WTC11 (cell line): ENCODE measurements at regions not wholly inside any gene's neighbourhood (a gene's known extent, or its start where the extent isn't known, plus 50 kb on each side); places are given as distances from the start of the nearest gene placed in this dataset.

Experiments used
- ATAC-seq: fragments of 200-7000 bp; cut with Tn5 transposase; 2 replicates; pipeline ENCODE4 v1.10.0; 2021; ENCODE audit warnings: mild to moderate bottlenecking, moderate library complexity
- CTCF ChIA-PET: fragments of 300-600 bp; sonication (Branson Sonifier 250); formaldehyde crosslinking; loops from one replicate; lab custom pipeline; 2021; ENCODE audit warnings: antibody characterized with exemption; lab: Charles Lee
- POLR2A ChIA-PET: fragments of 350-600 bp; sonication (Branson Sonifier 250); formaldehyde crosslinking; loops from one replicate; lab custom pipeline; 2021; ENCODE audit warnings: antibody characterized with exemption; lab: Charles Lee
- DNase-seq: peaks from one replicate; pipeline ENCODE4 v3.0.0; 2021; ENCODE audit warnings: low spot score
- H3K27ac Mint-ChIP-seq: 2 replicates; pipeline ENCODE4 v1.8.0; 2021; ENCODE audit warnings: mixed read lengths
- H3K27me3 Mint-ChIP-seq: 2 replicates; pipeline ENCODE4 v1.8.0; 2021; ENCODE audit warnings: low read depth, mild to moderate bottlenecking, moderate library complexity, mixed read lengths
- H3K36me3 Mint-ChIP-seq: 2 replicates; pipeline ENCODE4 v1.8.0; 2021; ENCODE audit warnings: mixed read lengths
- H3K4me1 Mint-ChIP-seq: 2 replicates; pipeline ENCODE4 v1.8.0; 2022; ENCODE audit warnings: mixed read lengths
- H3K4me3 Mint-ChIP-seq: 2 replicates; pipeline ENCODE4 v1.8.0; 2021; ENCODE audit warnings: mild to moderate bottlenecking, moderate library complexity, mixed read lengths
- H3K9me3 Mint-ChIP-seq: 2 replicates; pipeline ENCODE4 v1.8.0; 2021; ENCODE audit warnings: mixed read lengths
- MXD4 ChIP-seq: fragments of 250-450 bp; sonication (Bioruptor Pico); IDR thresholded peaks from 2 replicates; pipeline ENCODE4 v1.8.0; 2021; ENCODE audit warnings: mild to moderate bottlenecking, moderate library complexity, borderline replicate concordance
- NFYB ChIP-seq: sonication (generic); formaldehyde crosslinking; conservative IDR thresholded peaks from 2 replicates; pipeline ENCODE4 v1.8.0; 2022; ENCODE audit warnings: low read depth, missing genetic modification reagents
- RELA ChIP-seq: sonication (generic); formaldehyde crosslinking; IDR thresholded peaks from 2 replicates; pipeline ENCODE4 v1.8.1; 2022; ENCODE audit warnings: missing genetic modification reagents, mild to moderate bottlenecking, borderline replicate concordance
- ZNF232 ChIP-seq: sonication (generic); formaldehyde crosslinking; IDR thresholded peaks from 2 replicates; pipeline ENCODE4 v1.8.0; 2022; ENCODE audit warnings: mild to moderate bottlenecking, missing genetic modification reagents
- TF ChIP-seq, protein P1 (sequence below): fragments of 250-450 bp; sonication (Bioruptor Pico); IDR thresholded peaks from 2 replicates; pipeline ENCODE4 v2.1.2; 2022; ENCODE audit warnings: mild to moderate bottlenecking, moderate library complexity
- TF ChIP-seq, protein P2 (sequence below): sonication (generic); formaldehyde crosslinking; IDR thresholded peaks from 2 replicates; pipeline ENCODE4 v1.8.1; 2022; ENCODE audit warnings: low read depth, mild to moderate bottlenecking, moderate library complexity, missing genetic modification reagents, borderline replicate concordance
- TF ChIP-seq, protein P3 (sequence below): sonication (generic); formaldehyde crosslinking; IDR thresholded peaks from 2 replicates; pipeline ENCODE4 v1.8.1; 2023; ENCODE audit warnings: mild to moderate bottlenecking, missing genetic modification reagents, borderline replicate concordance
- TF ChIP-seq, protein P4 (sequence below): sonication (generic); formaldehyde crosslinking; IDR thresholded peaks from 2 replicates; pipeline ENCODE4 v1.8.1; 2022; ENCODE audit warnings: mild to moderate bottlenecking, moderate library complexity, missing genetic modification reagents
- TF ChIP-seq, protein P5 (sequence below): sonication (generic); formaldehyde crosslinking; IDR thresholded peaks from 2 replicates; pipeline ENCODE4 v1.8.1; 2023; ENCODE audit warnings: mild to moderate bottlenecking, missing genetic modification reagents, moderate library complexity
- TF ChIP-seq, protein P6 (sequence below): sonication (generic); formaldehyde crosslinking; IDR thresholded peaks from 2 replicates; pipeline ENCODE4 v1.8.0; 2023; ENCODE audit warnings: missing genetic modification reagents, mild to moderate bottlenecking, borderline replicate concordance
- TF ChIP-seq, protein P7 (sequence below): sonication (generic); formaldehyde crosslinking; IDR thresholded peaks from 2 replicates; pipeline ENCODE4 v1.8.1; 2023; ENCODE audit warnings: mild to moderate bottlenecking, missing genetic modification reagents
- TF ChIP-seq, protein P8 (sequence below): sonication (generic); formaldehyde crosslinking; IDR thresholded peaks from 2 replicates; pipeline ENCODE4 v1.8.1; 2022; ENCODE audit warnings: missing genetic modification reagents, borderline replicate concordance
- TF ChIP-seq, protein P9 (sequence below): fragments of 250-450 bp; sonication (Bioruptor Pico); IDR thresholded peaks from 2 replicates; pipeline ENCODE4 v1.9.0; 2021; ENCODE audit warnings: mild to moderate bottlenecking

DNA sequence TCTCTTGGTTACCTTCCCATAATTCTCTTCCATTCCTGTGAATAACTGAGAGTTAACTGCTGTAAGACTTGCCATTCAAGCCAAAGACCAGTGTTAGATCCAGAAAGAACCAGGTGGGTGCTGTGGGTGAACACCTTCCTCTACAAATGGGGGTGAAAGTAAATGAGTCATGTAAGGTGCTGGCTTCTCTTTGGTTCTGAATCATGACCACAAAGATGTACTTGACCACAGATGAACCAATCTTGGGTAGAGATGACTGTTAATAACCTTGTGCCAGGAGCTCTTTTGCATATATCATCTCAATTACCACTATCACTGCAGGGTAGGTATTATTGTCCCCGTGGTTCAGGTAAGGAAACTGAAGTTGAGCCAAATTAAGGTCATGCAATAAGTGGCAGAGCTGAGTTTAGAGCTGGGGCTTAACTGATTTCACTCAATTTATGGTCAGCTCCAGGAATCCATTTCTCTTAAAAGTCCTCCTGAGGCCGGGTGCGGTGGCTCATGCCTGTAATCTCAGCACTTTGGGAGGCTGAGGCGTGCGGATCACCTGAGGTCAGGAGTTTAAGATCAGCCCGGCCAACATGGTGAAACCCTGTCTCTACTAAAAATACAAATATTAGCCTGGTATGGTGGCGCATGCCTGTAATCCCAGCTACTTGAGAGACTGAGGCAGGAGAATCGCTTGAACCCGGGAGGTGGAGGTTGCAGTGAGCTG lies 244.9 kb upstream of the CXCR4 start:
- TF ChIP-seq, protein P1, sequence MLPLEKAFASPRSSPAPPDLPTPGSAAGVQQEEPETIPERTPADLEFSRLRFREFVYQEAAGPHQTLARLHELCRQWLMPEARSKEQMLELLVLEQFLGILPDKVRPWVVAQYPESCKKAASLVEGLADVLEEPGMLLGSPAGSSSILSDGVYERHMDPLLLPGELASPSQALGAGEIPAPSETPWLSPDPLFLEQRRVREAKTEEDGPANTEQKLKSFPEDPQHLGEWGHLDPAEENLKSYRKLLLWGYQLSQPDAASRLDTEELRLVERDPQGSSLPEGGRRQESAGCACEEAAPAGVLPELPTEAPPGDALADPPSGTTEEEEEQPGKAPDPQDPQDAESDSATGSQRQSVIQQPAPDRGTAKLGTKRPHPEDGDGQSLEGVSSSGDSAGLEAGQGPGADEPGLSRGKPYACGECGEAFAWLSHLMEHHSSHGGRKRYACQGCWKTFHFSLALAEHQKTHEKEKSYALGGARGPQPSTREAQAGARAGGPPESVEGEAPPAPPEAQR (CRISPR knock-in tag) = no peak
- TF ChIP-seq, protein P2, sequence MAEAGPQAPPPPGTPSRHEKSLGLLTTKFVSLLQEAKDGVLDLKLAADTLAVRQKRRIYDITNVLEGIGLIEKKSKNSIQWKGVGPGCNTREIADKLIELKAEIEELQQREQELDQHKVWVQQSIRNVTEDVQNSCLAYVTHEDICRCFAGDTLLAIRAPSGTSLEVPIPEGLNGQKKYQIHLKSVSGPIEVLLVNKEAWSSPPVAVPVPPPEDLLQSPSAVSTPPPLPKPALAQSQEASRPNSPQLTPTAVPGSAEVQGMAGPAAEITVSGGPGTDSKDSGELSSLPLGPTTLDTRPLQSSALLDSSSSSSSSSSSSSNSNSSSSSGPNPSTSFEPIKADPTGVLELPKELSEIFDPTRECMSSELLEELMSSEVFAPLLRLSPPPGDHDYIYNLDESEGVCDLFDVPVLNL (CRISPR knock-in tag) = no peak
- H3K27me3 Mint-ChIP-seq = no peaks in the 10 kb centered on the region
- POLR2A ChIA-PET = no interaction called here
- H3K4me1 Mint-ChIP-seq = 0 out of 2 replicates have a peak, but pooled peaks cover 6% of the 10 kb centered on the region
- no peak overlapping the region for H3K27ac Mint-ChIP-seq
- DNase-seq = no peak
- CTCF ChIA-PET = no interaction called here
- peaks cover 7% of the 10 kb centered on the region for H3K9me3 Mint-ChIP-seq
- ATAC-seq = no peak
- no peak overlapping the region for H3K4me3 Mint-ChIP-seq
- H3K36me3 Mint-ChIP-seq = no peaks in the 10 kb centered on the region

DNA sequence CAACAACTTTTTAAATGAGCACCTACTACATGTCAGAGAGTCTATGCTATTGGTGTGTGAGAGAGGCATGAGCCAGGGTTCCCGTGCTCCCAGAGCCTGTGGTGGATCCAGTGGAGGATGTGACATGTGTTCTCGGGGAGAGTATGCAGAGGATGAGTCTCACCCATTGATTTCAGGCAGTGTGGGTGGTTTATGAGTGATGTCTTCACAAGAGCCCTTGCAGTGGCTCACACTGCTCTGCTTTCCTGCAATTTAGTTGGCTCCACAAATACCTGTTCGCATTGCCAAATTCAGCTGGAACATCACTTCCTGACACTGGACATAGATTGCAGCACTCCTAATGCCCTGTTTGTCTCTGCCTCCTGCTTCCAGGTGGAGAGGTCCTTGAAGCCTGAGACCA lies 243.6 kb upstream of the CXCR4 start:
- 0 out of 2 replicates have a peak, but pooled peaks cover 6% of the 10 kb centered on the region for H3K4me1 Mint-ChIP-seq

More for the DNA sequence above, 243.6 kb upstream of the CXCR4 start:
- no peak for DNase-seq
- H3K4me3 Mint-ChIP-seq = no peak overlapping the region
- H3K9me3 Mint-ChIP-seq = no peaks in the 10 kb centered on the region
- no peak for ATAC-seq
- POLR2A ChIA-PET = no interaction called here
- H3K36me3 Mint-ChIP-seq = no peaks in the 10 kb centered on the region
- CTCF ChIA-PET = no interaction called here
- TF ChIP-seq, protein P3, sequence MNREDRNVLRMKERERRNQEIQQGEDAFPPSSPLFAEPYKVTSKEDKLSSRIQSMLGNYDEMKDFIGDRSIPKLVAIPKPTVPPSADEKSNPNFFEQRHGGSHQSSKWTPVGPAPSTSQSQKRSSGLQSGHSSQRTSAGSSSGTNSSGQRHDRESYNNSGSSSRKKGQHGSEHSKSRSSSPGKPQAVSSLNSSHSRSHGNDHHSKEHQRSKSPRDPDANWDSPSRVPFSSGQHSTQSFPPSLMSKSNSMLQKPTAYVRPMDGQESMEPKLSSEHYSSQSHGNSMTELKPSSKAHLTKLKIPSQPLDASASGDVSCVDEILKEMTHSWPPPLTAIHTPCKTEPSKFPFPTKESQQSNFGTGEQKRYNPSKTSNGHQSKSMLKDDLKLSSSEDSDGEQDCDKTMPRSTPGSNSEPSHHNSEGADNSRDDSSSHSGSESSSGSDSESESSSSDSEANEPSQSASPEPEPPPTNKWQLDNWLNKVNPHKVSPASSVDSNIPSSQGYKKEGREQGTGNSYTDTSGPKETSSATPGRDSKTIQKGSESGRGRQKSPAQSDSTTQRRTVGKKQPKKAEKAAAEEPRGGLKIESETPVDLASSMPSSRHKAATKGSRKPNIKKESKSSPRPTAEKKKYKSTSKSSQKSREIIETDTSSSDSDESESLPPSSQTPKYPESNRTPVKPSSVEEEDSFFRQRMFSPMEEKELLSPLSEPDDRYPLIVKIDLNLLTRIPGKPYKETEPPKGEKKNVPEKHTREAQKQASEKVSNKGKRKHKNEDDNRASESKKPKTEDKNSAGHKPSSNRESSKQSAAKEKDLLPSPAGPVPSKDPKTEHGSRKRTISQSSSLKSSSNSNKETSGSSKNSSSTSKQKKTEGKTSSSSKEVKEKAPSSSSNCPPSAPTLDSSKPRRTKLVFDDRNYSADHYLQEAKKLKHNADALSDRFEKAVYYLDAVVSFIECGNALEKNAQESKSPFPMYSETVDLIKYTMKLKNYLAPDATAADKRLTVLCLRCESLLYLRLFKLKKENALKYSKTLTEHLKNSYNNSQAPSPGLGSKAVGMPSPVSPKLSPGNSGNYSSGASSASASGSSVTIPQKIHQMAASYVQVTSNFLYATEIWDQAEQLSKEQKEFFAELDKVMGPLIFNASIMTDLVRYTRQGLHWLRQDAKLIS = no peak
- TF ChIP-seq, protein P4, sequence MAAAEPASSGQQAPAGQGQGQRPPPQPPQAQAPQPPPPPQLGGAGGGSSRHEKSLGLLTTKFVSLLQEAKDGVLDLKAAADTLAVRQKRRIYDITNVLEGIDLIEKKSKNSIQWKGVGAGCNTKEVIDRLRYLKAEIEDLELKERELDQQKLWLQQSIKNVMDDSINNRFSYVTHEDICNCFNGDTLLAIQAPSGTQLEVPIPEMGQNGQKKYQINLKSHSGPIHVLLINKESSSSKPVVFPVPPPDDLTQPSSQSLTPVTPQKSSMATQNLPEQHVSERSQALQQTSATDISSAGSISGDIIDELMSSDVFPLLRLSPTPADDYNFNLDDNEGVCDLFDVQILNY (CRISPR knock-in tag) = no peak
- TF ChIP-seq, protein P5, sequence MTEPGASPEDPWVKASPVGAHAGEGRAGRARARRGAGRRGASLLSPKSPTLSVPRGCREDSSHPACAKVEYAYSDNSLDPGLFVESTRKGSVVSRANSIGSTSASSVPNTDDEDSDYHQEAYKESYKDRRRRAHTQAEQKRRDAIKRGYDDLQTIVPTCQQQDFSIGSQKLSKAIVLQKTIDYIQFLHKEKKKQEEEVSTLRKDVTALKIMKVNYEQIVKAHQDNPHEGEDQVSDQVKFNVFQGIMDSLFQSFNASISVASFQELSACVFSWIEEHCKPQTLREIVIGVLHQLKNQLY (CRISPR knock-in tag) = no peak
- TF ChIP-seq NFYB (CRISPR knock-in tag) (no peak), RELA (CRISPR knock-in tag) (no peak), ZNF232 (no peak), MXD4 (CRISPR knock-in tag) (no peak)
- TF ChIP-seq, protein P6, sequence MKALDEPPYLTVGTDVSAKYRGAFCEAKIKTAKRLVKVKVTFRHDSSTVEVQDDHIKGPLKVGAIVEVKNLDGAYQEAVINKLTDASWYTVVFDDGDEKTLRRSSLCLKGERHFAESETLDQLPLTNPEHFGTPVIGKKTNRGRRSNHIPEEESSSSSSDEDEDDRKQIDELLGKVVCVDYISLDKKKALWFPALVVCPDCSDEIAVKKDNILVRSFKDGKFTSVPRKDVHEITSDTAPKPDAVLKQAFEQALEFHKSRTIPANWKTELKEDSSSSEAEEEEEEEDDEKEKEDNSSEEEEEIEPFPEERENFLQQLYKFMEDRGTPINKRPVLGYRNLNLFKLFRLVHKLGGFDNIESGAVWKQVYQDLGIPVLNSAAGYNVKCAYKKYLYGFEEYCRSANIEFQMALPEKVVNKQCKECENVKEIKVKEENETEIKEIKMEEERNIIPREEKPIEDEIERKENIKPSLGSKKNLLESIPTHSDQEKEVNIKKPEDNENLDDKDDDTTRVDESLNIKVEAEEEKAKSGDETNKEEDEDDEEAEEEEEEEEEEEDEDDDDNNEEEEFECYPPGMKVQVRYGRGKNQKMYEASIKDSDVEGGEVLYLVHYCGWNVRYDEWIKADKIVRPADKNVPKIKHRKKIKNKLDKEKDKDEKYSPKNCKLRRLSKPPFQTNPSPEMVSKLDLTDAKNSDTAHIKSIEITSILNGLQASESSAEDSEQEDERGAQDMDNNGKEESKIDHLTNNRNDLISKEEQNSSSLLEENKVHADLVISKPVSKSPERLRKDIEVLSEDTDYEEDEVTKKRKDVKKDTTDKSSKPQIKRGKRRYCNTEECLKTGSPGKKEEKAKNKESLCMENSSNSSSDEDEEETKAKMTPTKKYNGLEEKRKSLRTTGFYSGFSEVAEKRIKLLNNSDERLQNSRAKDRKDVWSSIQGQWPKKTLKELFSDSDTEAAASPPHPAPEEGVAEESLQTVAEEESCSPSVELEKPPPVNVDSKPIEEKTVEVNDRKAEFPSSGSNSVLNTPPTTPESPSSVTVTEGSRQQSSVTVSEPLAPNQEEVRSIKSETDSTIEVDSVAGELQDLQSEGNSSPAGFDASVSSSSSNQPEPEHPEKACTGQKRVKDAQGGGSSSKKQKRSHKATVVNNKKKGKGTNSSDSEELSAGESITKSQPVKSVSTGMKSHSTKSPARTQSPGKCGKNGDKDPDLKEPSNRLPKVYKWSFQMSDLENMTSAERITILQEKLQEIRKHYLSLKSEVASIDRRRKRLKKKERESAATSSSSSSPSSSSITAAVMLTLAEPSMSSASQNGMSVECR = no peak
- TF ChIP-seq, protein P7, sequence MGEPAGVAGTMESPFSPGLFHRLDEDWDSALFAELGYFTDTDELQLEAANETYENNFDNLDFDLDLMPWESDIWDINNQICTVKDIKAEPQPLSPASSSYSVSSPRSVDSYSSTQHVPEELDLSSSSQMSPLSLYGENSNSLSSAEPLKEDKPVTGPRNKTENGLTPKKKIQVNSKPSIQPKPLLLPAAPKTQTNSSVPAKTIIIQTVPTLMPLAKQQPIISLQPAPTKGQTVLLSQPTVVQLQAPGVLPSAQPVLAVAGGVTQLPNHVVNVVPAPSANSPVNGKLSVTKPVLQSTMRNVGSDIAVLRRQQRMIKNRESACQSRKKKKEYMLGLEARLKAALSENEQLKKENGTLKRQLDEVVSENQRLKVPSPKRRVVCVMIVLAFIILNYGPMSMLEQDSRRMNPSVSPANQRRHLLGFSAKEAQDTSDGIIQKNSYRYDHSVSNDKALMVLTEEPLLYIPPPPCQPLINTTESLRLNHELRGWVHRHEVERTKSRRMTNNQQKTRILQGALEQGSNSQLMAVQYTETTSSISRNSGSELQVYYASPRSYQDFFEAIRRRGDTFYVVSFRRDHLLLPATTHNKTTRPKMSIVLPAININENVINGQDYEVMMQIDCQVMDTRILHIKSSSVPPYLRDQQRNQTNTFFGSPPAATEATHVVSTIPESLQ (CRISPR knock-in tag) = no peak
- TF ChIP-seq, protein P8, sequence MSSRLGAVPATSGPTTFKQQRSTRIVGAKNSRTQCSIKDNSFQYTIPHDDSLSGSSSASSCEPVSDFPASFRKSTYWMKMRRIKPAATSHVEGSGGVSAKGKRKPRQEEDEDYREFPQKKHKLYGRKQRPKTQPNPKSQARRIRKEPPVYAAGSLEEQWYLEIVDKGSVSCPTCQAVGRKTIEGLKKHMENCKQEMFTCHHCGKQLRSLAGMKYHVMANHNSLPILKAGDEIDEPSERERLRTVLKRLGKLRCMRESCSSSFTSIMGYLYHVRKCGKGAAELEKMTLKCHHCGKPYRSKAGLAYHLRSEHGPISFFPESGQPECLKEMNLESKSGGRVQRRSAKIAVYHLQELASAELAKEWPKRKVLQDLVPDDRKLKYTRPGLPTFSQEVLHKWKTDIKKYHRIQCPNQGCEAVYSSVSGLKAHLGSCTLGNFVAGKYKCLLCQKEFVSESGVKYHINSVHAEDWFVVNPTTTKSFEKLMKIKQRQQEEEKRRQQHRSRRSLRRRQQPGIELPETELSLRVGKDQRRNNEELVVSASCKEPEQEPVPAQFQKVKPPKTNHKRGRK = no peak
- TF ChIP-seq, protein P1 (CRISPR knock-in tag) = no peak
- TF ChIP-seq, protein P9, sequence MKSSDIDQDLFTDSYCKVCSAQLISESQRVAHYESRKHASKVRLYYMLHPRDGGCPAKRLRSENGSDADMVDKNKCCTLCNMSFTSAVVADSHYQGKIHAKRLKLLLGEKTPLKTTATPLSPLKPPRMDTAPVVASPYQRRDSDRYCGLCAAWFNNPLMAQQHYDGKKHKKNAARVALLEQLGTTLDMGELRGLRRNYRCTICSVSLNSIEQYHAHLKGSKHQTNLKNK (CRISPR knock-in tag) = no peak
- no peak overlapping the region for H3K27ac Mint-ChIP-seq
- no peaks in the 10 kb centered on the region for H3K27me3 Mint-ChIP-seq
